ENCODE measurements at regions not wholly inside any gene's neighbourhood (a gene's known extent, or its start where the extent isn't known, plus 50 kb on each side); places are given as distances from the start of the nearest gene placed in this dataset.
"Not testable (repeated sequence)": the region's sequence is repeated elsewhere in the genome, so short reads cannot be mapped to it uniquely, and the experiment has no call there.

DNA sequence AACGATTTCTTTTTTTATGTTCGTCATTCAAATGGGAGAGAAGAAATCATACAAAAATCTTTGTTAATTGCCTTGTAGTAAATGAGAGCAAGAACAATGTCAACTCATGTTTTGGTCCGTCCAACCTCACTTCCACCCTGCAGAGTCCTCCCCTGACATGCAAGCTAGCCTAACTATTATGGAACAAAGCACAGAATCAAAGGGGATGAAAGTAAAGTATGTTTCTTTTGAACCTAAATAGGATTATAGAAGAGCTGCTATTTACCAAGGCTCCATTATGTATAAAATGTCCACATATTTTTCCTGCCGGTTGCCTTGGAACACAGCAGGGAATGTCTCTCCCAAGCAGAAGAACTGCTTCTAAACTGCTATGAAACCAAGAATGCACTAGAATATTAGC is 161.1 kb downstream of the MRPS30 start:
- DNase-seq, result no peak
- no peaks in the 10 kb centered on the region for H3K36me3 ChIP-seq
- TF ChIP-seq POLR2AphosphoS5 (IDR thresholded peaks at IDR 0.05) (no peak), EP300 (IDR thresholded peaks at IDR 0.05) (no peak), POLR2A (IDR thresholded peaks at IDR 0.05) (no peak)
- TF ChIP-seq, protein P1, sequence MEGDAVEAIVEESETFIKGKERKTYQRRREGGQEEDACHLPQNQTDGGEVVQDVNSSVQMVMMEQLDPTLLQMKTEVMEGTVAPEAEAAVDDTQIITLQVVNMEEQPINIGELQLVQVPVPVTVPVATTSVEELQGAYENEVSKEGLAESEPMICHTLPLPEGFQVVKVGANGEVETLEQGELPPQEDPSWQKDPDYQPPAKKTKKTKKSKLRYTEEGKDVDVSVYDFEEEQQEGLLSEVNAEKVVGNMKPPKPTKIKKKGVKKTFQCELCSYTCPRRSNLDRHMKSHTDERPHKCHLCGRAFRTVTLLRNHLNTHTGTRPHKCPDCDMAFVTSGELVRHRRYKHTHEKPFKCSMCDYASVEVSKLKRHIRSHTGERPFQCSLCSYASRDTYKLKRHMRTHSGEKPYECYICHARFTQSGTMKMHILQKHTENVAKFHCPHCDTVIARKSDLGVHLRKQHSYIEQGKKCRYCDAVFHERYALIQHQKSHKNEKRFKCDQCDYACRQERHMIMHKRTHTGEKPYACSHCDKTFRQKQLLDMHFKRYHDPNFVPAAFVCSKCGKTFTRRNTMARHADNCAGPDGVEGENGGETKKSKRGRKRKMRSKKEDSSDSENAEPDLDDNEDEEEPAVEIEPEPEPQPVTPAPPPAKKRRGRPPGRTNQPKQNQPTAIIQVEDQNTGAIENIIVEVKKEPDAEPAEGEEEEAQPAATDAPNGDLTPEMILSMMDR (IDR thresholded peaks at IDR 0.05), result no peak
- H3K9me3 ChIP-seq, result peaks cover 0 to 1% (median 0%) of the 10 kb centered on the region in 4 donors
- H3K27me3 ChIP-seq, result no peaks in the 10 kb centered on the region
- H3K27ac ChIP-seq, result no peak overlapping the region
- no peaks in the 10 kb centered on the region for H3K4me1 ChIP-seq
- intact Hi-C loops (cut with DNase I), result no loop called here
- no peak overlapping the region for H3K4me3 ChIP-seq
- 82 to 84% methylated on average over 4 of the region's 4 CpGs for WGBS, 2 donors

DNA sequence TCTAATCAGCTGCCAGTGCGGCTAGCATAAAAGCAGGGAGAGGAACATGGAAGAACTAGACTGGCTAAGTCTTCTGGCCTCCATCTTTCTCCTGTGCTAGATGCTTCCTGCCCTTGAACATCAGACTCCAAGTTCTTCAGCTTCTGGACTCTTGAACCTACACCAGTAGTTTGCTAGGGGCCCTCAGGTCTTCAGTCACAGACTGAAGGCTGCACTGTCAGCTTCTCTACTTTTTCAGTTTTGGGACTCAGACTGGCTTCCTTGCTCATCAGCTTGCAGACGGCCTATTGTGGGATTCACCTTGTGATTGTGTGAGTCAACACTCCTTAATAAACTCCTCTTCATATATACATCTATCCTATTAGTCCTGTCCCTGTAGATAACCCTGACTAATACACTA is 162.2 kb downstream of the MRPS30 start:
- DNase-seq; H3K27ac ChIP-seq; H3K36me3 ChIP-seq; intact Hi-C loops (cut with DNase I); H3K4me1 ChIP-seq; H3K9me3 ChIP-seq; H3K4me3 ChIP-seq; H3K27me3 ChIP-seq: not testable (repeated sequence)
- WGBS, 2 donors, result 85 to 87% methylated on average over 2 of the region's 2 CpGs

DNA sequence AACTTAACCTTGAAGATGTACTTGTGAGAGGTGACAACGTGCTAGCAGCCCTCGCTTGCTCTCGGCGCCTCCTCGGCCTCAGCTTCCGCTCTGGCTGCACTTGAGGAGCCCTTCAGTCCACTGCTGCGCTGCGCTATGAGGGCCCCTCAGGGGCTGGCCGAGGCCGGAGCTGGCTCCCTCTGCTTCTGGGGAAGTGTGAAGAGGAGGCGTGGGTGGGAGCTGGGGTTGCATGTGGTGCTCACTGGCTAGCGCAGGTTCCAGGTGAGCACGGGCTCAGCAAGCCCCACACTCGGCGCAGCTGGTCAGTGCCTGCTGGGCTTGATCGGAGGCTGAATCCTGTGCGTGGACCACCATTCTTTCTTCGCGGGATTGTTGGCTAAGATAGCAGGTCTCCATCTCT is 166.1 kb downstream of the MRPS30 start:
- H3K9me3 ChIP-seq, result peaks cover 0 to 3% (median 0%) of the 10 kb centered on the region in 4 donors

DNA sequence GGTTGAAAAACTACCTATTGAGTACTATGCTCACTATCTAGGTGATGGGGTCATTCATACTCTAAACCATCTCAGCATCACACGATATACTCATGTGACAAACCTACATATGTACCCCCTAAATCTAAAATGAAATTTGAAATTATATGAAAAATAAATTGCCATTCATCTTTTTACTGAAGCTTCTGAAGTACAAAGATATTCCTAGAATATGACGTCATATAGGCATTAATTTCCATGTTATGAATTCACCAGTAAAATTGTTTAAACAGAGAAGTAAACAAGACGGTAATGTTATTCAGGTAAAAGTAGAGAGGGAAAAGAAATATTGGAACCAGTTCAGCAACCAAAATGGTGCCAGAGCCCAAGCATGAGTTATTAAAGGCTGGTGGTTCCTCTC is 173.0 kb downstream of the MRPS30 start:
- 84 to 88% methylated on average over 3 of the region's 3 CpGs for WGBS, 2 donors
- Histone ChIP-seq H3K27me3 (no peaks in the 10 kb centered on the region), H3K4me1 (no peaks in the 10 kb centered on the region), H3K4me3 (no peak overlapping the region), H3K36me3 (no peaks in the 10 kb centered on the region), H3K9me3 (peaks cover 0 to 10% (median under 1%) of the 10 kb centered on the region in 4 donors), H3K27ac (no peak overlapping the region)
- intact Hi-C loops (cut with DNase I), result no loop called here
- TF ChIP-seq POLR2AphosphoS5 (IDR thresholded peaks at IDR 0.05), result no peak
- DNase-seq, result no peak

More for the DNA sequence above, 166.1 kb downstream of the MRPS30 start:
- Histone ChIP-seq H3K4me1 (no peaks in the 10 kb centered on the region), H3K36me3 (no peaks in the 10 kb centered on the region), H3K27me3 (no peaks in the 10 kb centered on the region), H3K4me3 (no peak overlapping the region), H3K27ac (no peak overlapping the region)
- intact Hi-C loops (cut with DNase I), result no loop called here
- no peak for DNase-seq
- no peak for TF ChIP-seq POLR2A (IDR thresholded peaks at IDR 0.05)
- TF ChIP-seq POLR2AphosphoS5 (IDR thresholded peaks at IDR 0.05), result no peak
- TF ChIP-seq, protein P1 (IDR thresholded peaks at IDR 0.05), result no peak
- no peak for TF ChIP-seq EP300 (IDR thresholded peaks at IDR 0.05)
- 90 to 92% methylated on average over 19 of the region's 19 CpGs for WGBS, 2 donors

DNA sequence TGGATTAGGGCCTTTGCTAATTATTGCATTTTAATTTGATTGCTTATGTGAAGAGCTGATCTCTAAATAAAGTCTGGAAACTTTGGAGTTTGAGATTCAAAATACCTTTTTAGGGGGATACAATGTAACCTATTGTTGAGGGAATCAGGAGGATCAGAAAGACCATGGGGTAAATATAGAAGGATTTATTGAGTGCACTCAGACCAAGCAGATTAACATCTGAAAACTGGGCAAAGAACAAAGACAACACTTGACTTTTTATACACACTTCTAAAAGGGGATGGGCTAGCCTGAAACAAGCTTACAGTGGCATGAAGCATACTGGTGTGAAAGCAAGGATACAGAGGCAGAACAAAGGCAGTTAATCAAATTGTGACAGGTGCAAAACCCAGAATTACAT is 174.3 kb downstream of the MRPS30 start:
- intact Hi-C loops (cut with DNase I), result no loop called here
- no peak overlapping the region for H3K4me3 ChIP-seq

DNA sequence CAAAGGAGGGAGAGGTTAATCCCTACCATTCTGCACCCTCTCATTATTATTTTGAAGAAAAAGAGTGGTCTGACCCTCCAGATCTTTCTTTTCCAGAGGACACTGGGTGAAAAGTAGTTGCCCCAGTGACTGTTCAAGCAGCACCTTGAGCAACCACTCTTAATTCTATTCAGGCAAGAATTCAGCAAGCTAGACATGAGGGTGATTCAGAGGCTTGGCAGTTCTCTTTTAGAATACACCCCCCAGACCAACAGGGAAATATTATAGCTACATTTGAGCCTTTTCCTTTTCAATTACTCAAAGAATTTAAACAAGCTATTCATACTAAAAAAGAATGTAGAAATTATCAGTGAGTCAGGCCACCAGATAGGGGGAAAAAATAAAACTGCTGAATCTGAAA is 178.3 kb downstream of the MRPS30 start:
- Histone ChIP-seq H3K27ac (no peak overlapping the region), H3K9me3 (peaks cover 0 to 14% (median 6%) of the 10 kb centered on the region in 4 donors), H3K27me3 (no peaks in the 10 kb centered on the region), H3K4me1 (no peaks in the 10 kb centered on the region), H3K4me3 (no peak overlapping the region), H3K36me3 (no peaks in the 10 kb centered on the region)
- no peak for DNase-seq
- intact Hi-C loops (cut with DNase I), result no loop called here
- TF ChIP-seq, protein P1 (IDR thresholded peaks at IDR 0.05), result no peak
- TF ChIP-seq EP300 (IDR thresholded peaks at IDR 0.05), result no peak
- no peak for TF ChIP-seq POLR2AphosphoS5 (IDR thresholded peaks at IDR 0.05)
- no peak for TF ChIP-seq POLR2A (IDR thresholded peaks at IDR 0.05)

More for the DNA sequence above, 174.3 kb downstream of the MRPS30 start:
- TF ChIP-seq POLR2A (IDR thresholded peaks at IDR 0.05), result no peak
- Histone ChIP-seq H3K4me1 (no peaks in the 10 kb centered on the region), H3K27me3 (no peaks in the 10 kb centered on the region), H3K9me3 (peaks cover 0 to 10% (median 3%) of the 10 kb centered on the region in 4 donors), H3K27ac (no peak overlapping the region), H3K36me3 (no peaks in the 10 kb centered on the region)
- DNase-seq, result no peak

Data from sigmoid colon (tissue), 6 donors.